Body of pancreas (tissue), 4 donors: ENCODE measurements at regions not wholly inside any gene's neighbourhood (a gene's known extent, or its start where the extent isn't known, plus 50 kb on each side); places are given as distances from the start of the nearest gene placed in this dataset.

Source experiments
- POLR2A ChIP-seq, 3 donors: fragments of 450-650 bp; IDR thresholded peaks; one replicate each; pipeline ENCODE4 v1.6.1; 2016; ENCODE audit warnings: antibody characterized with exemption in 3 of 3, mild to moderate bottlenecking in 2 of 3
- TF ChIP-seq, protein P1 (sequence below), 7 experiments: fragments of 450-650 bp in 4 of 7; fragments of 200-600 bp in 3 of 7; sonication (generic) in 3 of 7; IDR thresholded peaks; one replicate each; pipeline ENCODE4 v1.5.1; 2016 to 2019; ENCODE audit warnings: antibody characterized with exemption in 7 of 7

DNA sequence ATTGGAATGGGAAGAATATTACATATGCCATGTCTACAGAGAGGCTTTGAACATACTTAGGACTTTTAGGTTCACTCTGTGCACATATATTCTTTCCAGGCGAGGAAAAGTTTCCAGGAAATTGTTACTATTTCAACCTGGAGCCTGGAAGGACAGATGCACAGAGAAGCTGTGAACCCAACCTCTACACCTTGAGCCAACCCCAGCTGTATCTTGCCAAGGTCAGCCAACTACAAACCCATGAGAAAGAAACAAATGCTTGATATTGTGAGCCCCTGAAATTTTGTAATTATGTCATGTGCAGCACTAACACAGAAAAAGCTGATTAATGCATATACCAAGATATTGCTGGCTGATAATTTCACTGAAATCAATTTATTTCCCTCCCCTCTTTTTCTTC, 404.9 kb downstream of the GLRX3 start:
- TF ChIP-seq, protein P1, sequence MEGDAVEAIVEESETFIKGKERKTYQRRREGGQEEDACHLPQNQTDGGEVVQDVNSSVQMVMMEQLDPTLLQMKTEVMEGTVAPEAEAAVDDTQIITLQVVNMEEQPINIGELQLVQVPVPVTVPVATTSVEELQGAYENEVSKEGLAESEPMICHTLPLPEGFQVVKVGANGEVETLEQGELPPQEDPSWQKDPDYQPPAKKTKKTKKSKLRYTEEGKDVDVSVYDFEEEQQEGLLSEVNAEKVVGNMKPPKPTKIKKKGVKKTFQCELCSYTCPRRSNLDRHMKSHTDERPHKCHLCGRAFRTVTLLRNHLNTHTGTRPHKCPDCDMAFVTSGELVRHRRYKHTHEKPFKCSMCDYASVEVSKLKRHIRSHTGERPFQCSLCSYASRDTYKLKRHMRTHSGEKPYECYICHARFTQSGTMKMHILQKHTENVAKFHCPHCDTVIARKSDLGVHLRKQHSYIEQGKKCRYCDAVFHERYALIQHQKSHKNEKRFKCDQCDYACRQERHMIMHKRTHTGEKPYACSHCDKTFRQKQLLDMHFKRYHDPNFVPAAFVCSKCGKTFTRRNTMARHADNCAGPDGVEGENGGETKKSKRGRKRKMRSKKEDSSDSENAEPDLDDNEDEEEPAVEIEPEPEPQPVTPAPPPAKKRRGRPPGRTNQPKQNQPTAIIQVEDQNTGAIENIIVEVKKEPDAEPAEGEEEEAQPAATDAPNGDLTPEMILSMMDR (IDR thresholded peaks at IDR 0.05): no peak
- TF ChIP-seq POLR2A (IDR thresholded peaks at IDR 0.05): no peak
